ENCODE measurements at regions not wholly inside any gene's neighbourhood (a gene's known extent, or its start where the extent isn't known, plus 50 kb on each side); places are given as distances from the start of the nearest gene placed in this dataset.

- DNase-seq = no peak
Measured at GRCh38 chr2:198321522-198322088, 517.2 kb downstream of the PLCL1 start.

- no peak for DNase-seq
Measured at GRCh38 chr2:198316852-198317396, 512.5 kb downstream of the PLCL1 start.

- DNase-seq = no peak
Measured at GRCh38 chr2:198315791-198316630, 511.6 kb downstream of the PLCL1 start.

- no peak for DNase-seq
Measured at GRCh38 chr2:198314559-198315153, 510.3 kb downstream of the PLCL1 start.

- no peak for DNase-seq
Measured at GRCh38 chr2:198312596-198313483, 508.4 kb downstream of the PLCL1 start.

- DNase-seq = no peak
Measured at GRCh38 chr2:198311020-198311419, 506.6 kb downstream of the PLCL1 start.

- peak; percentile 71 for DNase-seq
Measured at GRCh38 chr2:198309673-198310280, 505.4 kb downstream of the PLCL1 start.

- no peak for DNase-seq
Measured at GRCh38 chr2:198309081-198309480, 504.7 kb downstream of the PLCL1 start.

- DNase-seq = no peak
Measured at GRCh38 chr2:198308368-198308767, 504.0 kb downstream of the PLCL1 start.

GRCh38 chr2:198307093-198307492 lies 502.7 kb downstream of the PLCL1 start:
- DNase-seq = no peak

- DNase-seq = no peak
Measured at GRCh38 chr2:198304859-198305258, 500.5 kb downstream of the PLCL1 start.

- DNase-seq = no peak
Measured at GRCh38 chr2:198297350-198297749, 493.0 kb downstream of the PLCL1 start.

GRCh38 chr2:198296665-198297308 lies 492.4 kb downstream of the PLCL1 start:
- DNase-seq = peak; percentile 67

GRCh38 chr2:198293281-198293680 lies 488.9 kb downstream of the PLCL1 start:
- no peak for DNase-seq

- no peak for DNase-seq
Measured at GRCh38 chr2:198289811-198290210, 485.4 kb downstream of the PLCL1 start.

GRCh38 chr2:198287706-198288105 lies 483.3 kb downstream of the PLCL1 start:
- no peak for DNase-seq

- no peak for DNase-seq
Measured at GRCh38 chr2:198285216-198285615, 480.8 kb downstream of the PLCL1 start.

- DNase-seq = no peak
Measured at GRCh38 chr2:198283146-198283545, 478.8 kb downstream of the PLCL1 start.

GRCh38 chr2:198282061-198282460 lies 477.7 kb downstream of the PLCL1 start:
- DNase-seq = no peak

- DNase-seq = no peak
Measured at GRCh38 chr2:198280145-198280544, 475.8 kb downstream of the PLCL1 start.

GRCh38 chr2:198279026-198279425 lies 474.6 kb downstream of the PLCL1 start:
- DNase-seq = no peak

- no peak for DNase-seq
Measured at GRCh38 chr2:198277181-198277580, 472.8 kb downstream of the PLCL1 start.
